ENCODE measurements at regions not wholly inside any gene's neighbourhood (a gene's known extent, or its start where the extent isn't known, plus 50 kb on each side); places are given as distances from the start of the nearest gene placed in this dataset.
"Not testable (repeated sequence)": the region's sequence is repeated elsewhere in the genome, so short reads cannot be mapped to it uniquely, and the experiment has no call there.

- DNase-seq (ENCODE audit: low spot score), result not testable (repeated sequence)
Observed at GRCh38 chr13:84086098-84086846, 204.0 kb upstream of the SLITRK1 start.

- DNase-seq (ENCODE audit: low spot score), result no peak
Observed at GRCh38 chr13:84082462-84082861, 200.2 kb upstream of the SLITRK1 start.

- DNase-seq (ENCODE audit: low spot score), result no peak
Observed at GRCh38 chr13:84080748-84081530, 198.7 kb upstream of the SLITRK1 start.

- no peak for DNase-seq (ENCODE audit: low spot score)
Observed at GRCh38 chr13:84077271-84077670, 195.0 kb upstream of the SLITRK1 start.

GRCh38 chr13:84076280-84076679 is 194.0 kb upstream of the SLITRK1 start:
- DNase-seq (ENCODE audit: low spot score), result no peak

- no peak for DNase-seq (ENCODE audit: low spot score)
Observed at GRCh38 chr13:84050536-84050935, 168.3 kb upstream of the SLITRK1 start.

- no peak for DNase-seq (ENCODE audit: low spot score)
Observed at GRCh38 chr13:84049443-84050219, 167.4 kb upstream of the SLITRK1 start.

GRCh38 chr13:84044805-84045204 is 162.5 kb upstream of the SLITRK1 start:
- DNase-seq (ENCODE audit: low spot score), result no peak

GRCh38 chr13:84038001-84038400 is 155.7 kb upstream of the SLITRK1 start:
- DNase-seq (ENCODE audit: low spot score), result no peak

GRCh38 chr13:84032116-84032515 is 149.8 kb upstream of the SLITRK1 start:
- no peak for DNase-seq (ENCODE audit: low spot score)

- no peak for DNase-seq (ENCODE audit: low spot score)
Observed at GRCh38 chr13:84031120-84031519, 148.8 kb upstream of the SLITRK1 start.

- no peak for DNase-seq (ENCODE audit: low spot score)
Observed at GRCh38 chr13:84029396-84029795, 147.1 kb upstream of the SLITRK1 start.

GRCh38 chr13:84025824-84026223 is 143.6 kb upstream of the SLITRK1 start:
- DNase-seq (ENCODE audit: low spot score), result no peak

GRCh38 chr13:83996415-83996814 is 114.1 kb upstream of the SLITRK1 start:
- DNase-seq (ENCODE audit: low spot score), result no peak

GRCh38 chr13:83995930-83996329 is 113.7 kb upstream of the SLITRK1 start:
- no peak for DNase-seq (ENCODE audit: low spot score)

- no peak for DNase-seq (ENCODE audit: low spot score)
Observed at GRCh38 chr13:83992566-83993358, 110.5 kb upstream of the SLITRK1 start.

GRCh38 chr13:83987394-83987793 is 105.1 kb upstream of the SLITRK1 start:
- DNase-seq (ENCODE audit: low spot score), result no peak

- DNase-seq (ENCODE audit: low spot score), result no peak
Observed at GRCh38 chr13:83984793-83985192, 102.5 kb upstream of the SLITRK1 start.

GRCh38 chr13:83980331-83980730 is 98.1 kb upstream of the SLITRK1 start:
- no peak for DNase-seq (ENCODE audit: low spot score)

- DNase-seq (ENCODE audit: low spot score), result no peak
Observed at GRCh38 chr13:83975655-83976165, 93.4 kb upstream of the SLITRK1 start.

GRCh38 chr13:83958531-83958930 is 76.3 kb upstream of the SLITRK1 start:
- no peak for DNase-seq (ENCODE audit: low spot score)
